ENCODE measurements at regions not wholly inside any gene's neighbourhood (a gene's known extent, or its start where the extent isn't known, plus 50 kb on each side); places are given as distances from the start of the nearest gene placed in this dataset.

- DNase-seq (no peak), ATAC-seq (no peak)
- Histone ChIP-seq H3K4me1 (no peaks in the 10 kb centered on the region), H3K36me3 (no peaks in the 10 kb centered on the region), H3K27ac (no peak overlapping the region), H3K27me3 (peaks cover 0 to 5% (median 0%) of the 10 kb centered on the region in 9 donors), H3K4me3 (no peak overlapping the region), H3K9me3 (no peaks in the 10 kb centered on the region)
- intact Hi-C loops (cut with DNase I), result no loop called here
- WGBS, 4 donors, result 75 to 82% (median 79%) methylated on average over 6 of the region's 6 CpGs
- no peak for TF ChIP-seq POLR2A (IDR thresholded peaks at IDR 0.05)
- no peak for TF ChIP-seq CTCF (IDR thresholded peaks at IDR 0.05)
Measured at GRCh38 chr5:51039424-51040329, 343.6 kb upstream of the ISL1 start.

GRCh38 chr5:51043745-51044144 lies 339.5 kb upstream of the ISL1 start:
- H3K4me1 ChIP-seq, result no peaks in the 10 kb centered on the region
- DNase-seq, result no peak
- intact Hi-C loops (cut with DNase I), result no loop called here
- ATAC-seq, result no peak
- 59 to 64% (median 62%) methylated on average over 5 of the region's 5 CpGs for WGBS, 4 donors
- peaks cover 0 to 5% (median 0%) of the 10 kb centered on the region in 9 donors for H3K27me3 ChIP-seq
- TF ChIP-seq POLR2A (IDR thresholded peaks at IDR 0.05) (no peak), CTCF (IDR thresholded peaks at IDR 0.05) (no peak)
- H3K36me3 ChIP-seq, result no peaks in the 10 kb centered on the region
- no peak overlapping the region for H3K4me3 ChIP-seq
- no peaks in the 10 kb centered on the region for H3K9me3 ChIP-seq
- H3K27ac ChIP-seq, result no peak overlapping the region

- 50 to 66% (median 55%) methylated on average over 4 of the region's 4 CpGs for WGBS, 4 donors
- ATAC-seq, result no peak
Measured at GRCh38 chr5:51047369-51047768, 335.9 kb upstream of the ISL1 start.

More at GRCh38 chr5:51047369-51047768, 335.9 kb upstream of the ISL1 start:
- Histone ChIP-seq H3K9me3 (no peaks in the 10 kb centered on the region), H3K27me3 (no peaks in the 10 kb centered on the region), H3K4me3 (no peak overlapping the region), H3K27ac (no peak overlapping the region), H3K36me3 (no peaks in the 10 kb centered on the region), H3K4me1 (no peaks in the 10 kb centered on the region)
- intact Hi-C loops (cut with DNase I), result no loop called here
- DNase-seq, result no peak
- TF ChIP-seq POLR2A (IDR thresholded peaks at IDR 0.05) (no peak), CTCF (IDR thresholded peaks at IDR 0.05) (no peak)
